Naive thymus-derived CD8-positive, alpha-beta T cell (primary cell): ENCODE measurements at regions not wholly inside any gene's neighbourhood (a gene's known extent, or its start where the extent isn't known, plus 50 kb on each side); places are given as distances from the start of the nearest gene placed in this dataset.

Source experiments
- ATAC-seq, 2 donors: fragments of 150-1000 bp; cut with Tn5 transposase in 1 of 2; sonication (Bioruptor Pico), chemical (Tn5 transposase) in 1 of 2; 1 replicate in 1 of 2; 2 replicates in 1 of 2; pipeline ENCODE4 v1.10.0; 2021; ENCODE audit warnings: mild to moderate bottlenecking in 2 of 2, moderate library complexity in 2 of 2
- POLR2A ChIA-PET: fragments of 350-600 bp; sonication (Branson Sonifier 250); formaldehyde crosslinking; loops from one replicate; lab custom pipeline; 2021; ENCODE audit warnings: antibody characterized with exemption; lab: Charles Lee
- DNase-seq, 10 donors: peaks; one replicate each; pipeline versions ENCODE4 v3.0.0 to v3.0.0-alpha.2; 2020 to 2022
- H3K27ac Mint-ChIP-seq, 10 donors: one replicate each; pipeline ENCODE4 v1.8.0; 2020 to 2022; ENCODE audit warnings: mild to moderate bottlenecking in 10 of 10, mixed read lengths in 10 of 10, moderate library complexity in 4 of 10, inconsistent platforms in 1 of 10
- H3K27me3 Mint-ChIP-seq, 5 donors: one replicate each; pipeline ENCODE4 v1.8.0; 2021 to 2022; ENCODE audit warnings: mixed read lengths in 5 of 5
- H3K36me3 Mint-ChIP-seq, 3 donors: one replicate each; pipeline ENCODE4 v1.8.0; 2020 to 2022; ENCODE audit warnings: mixed read lengths in 3 of 3, mild to moderate bottlenecking in 2 of 3, inconsistent platforms in 1 of 3
- H3K4me1 Mint-ChIP-seq, 4 donors: one replicate each; pipeline ENCODE4 v1.8.0; 2021 to 2022; ENCODE audit warnings: mixed read lengths in 4 of 4
- H3K4me3 Mint-ChIP-seq, 10 donors: one replicate each; pipeline ENCODE4 v1.8.0; 2020 to 2022; ENCODE audit warnings: mild to moderate bottlenecking in 10 of 10, mixed read lengths in 10 of 10, moderate library complexity in 6 of 10, inconsistent platforms in 1 of 10
- H3K9me3 Mint-ChIP-seq, 9 donors: one replicate each; pipeline ENCODE4 v1.8.0; 2020 to 2022; ENCODE audit warnings: mixed read lengths in 9 of 9, mild to moderate bottlenecking in 3 of 9, inconsistent platforms in 1 of 9, moderate library complexity in 1 of 9

DNA sequence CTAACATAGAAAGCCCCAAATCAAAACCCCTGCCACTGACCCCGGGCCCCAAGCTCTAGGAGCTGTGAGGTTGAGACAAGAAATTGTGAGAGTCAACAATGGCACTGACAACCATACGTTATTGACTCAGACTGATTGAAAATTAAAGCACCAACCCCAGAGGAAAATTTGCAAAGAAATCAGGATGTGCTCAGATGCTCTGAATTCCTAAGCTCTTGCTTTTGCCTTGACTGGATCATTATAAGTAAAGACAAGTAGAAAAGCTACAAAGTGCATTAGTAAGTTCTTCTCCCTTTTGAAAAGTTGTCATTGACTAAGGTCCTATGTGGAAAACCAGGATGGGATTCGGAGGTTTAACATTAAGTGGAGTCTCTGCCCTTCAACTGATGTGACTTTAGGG lies 130.2 kb downstream of the SAMD9 start:
- Mint-ChIP-seq H3K4me3 (no peak overlapping the region), H3K36me3 (no peaks in the 10 kb centered on the region)
- ATAC-seq: no peak

DNA sequence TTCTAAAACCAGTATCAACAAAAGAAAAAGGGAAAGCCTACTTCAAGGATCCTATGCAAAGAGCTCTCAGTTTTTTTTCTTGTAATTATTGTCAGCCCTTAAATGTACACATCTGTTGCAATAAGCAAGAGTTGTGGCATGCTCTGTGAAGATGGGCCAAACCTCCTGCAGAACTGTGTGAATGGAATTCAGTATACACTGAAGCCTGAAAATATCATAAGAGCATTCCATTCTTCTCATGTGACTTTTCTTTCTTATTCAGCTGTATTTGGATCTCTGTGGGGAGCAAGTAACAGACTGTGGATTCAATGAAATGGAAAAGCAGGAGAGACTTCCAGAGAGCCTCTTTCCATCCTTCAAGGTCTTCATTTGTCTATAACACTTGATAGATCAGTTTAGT lies 130.7 kb downstream of the SAMD9 start:
- no peak overlapping the region for H3K27ac Mint-ChIP-seq
- H3K27me3 Mint-ChIP-seq: peaks cover 0 to 7% (median 2%) of the 10 kb centered on the region in 5 donors
- ATAC-seq (no peak), DNase-seq (no peak)
- H3K4me1 Mint-ChIP-seq: no peaks in the 10 kb centered on the region
- peaks cover 0 to 2% (median 0%) of the 10 kb centered on the region in 9 donors for H3K9me3 Mint-ChIP-seq
- no peak overlapping the region for H3K4me3 Mint-ChIP-seq
- POLR2A ChIA-PET: no interaction called here
- H3K36me3 Mint-ChIP-seq: no peaks in the 10 kb centered on the region

More for the DNA sequence above, 130.2 kb downstream of the SAMD9 start:
- Mint-ChIP-seq H3K27me3 (peaks cover 0 to 7% (median 2%) of the 10 kb centered on the region in 5 donors), H3K9me3 (peaks cover 0 to 2% (median 0%) of the 10 kb centered on the region in 9 donors), H3K27ac (no peak overlapping the region), H3K4me1 (no peaks in the 10 kb centered on the region)
- POLR2A ChIA-PET: no interaction called here
- no peak for DNase-seq

DNA sequence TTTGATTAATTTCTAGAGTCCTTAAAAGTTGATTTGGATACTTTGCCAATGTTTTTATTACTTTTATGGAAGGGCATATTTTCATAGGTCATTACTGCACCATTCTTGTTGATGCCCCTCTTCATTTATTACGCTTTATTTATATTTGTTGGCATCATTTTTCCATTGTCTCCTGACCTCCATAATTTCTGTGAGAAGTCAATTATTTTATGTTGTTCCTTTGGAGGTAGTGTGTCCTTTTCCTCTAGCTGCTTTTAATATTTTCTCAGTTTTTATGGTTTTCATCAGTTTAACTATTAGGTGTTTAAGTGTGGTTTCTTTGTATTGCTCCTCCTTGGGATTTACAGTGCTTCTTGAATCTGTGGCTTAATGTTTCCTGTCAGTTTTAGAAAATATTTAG lies 134.9 kb downstream of the SAMD9 start:
- no peak for ATAC-seq
- Mint-ChIP-seq H3K9me3 (peaks cover 6 to 34% (median 22%) of the 10 kb centered on the region in 9 donors), H3K4me3 (no peak overlapping the region), H3K4me1 (no peaks in the 10 kb centered on the region), H3K27me3 (peaks cover 0 to 4% (median 0%) of the 10 kb centered on the region in 5 donors), H3K36me3 (peaks cover 0 to 17% (median 6%) of the 10 kb centered on the region in 3 donors), H3K27ac (no peak overlapping the region)
- DNase-seq: no peak
- POLR2A ChIA-PET: no interaction called here

DNA sequence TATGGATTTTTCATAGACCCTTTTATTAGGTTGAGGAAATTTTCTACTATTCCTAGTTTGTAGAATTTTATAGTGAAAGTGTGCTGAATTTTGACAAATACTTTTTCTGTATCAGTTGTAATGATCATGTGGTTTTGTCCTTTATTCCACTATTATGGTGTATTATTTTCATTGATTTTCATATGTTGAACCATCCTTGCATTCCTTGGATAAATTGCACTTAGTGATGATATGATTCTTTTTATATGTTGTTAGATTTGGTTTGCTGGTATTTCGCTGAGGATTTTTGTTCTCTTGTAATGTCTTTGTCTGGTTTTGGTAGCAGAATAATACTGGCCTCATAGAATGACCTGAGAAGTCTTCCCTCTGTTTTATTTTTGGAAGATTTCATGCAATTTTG lies 140.6 kb upstream of the CDK6 start:
- POLR2A ChIA-PET: no interaction called here
- H3K36me3 Mint-ChIP-seq: peaks cover 0 to 30% (median 9%) of the 10 kb centered on the region in 3 donors
- DNase-seq: no peak
- peaks cover 16 to 62% (median 40%) of the 10 kb centered on the region in 9 donors for H3K9me3 Mint-ChIP-seq
- no peak for ATAC-seq
- H3K4me1 Mint-ChIP-seq: no peaks in the 10 kb centered on the region
- no peak overlapping the region for H3K4me3 Mint-ChIP-seq
- peaks cover 0 to 5% (median 0%) of the 10 kb centered on the region in 5 donors for H3K27me3 Mint-ChIP-seq
- H3K27ac Mint-ChIP-seq: no peak overlapping the region

DNA sequence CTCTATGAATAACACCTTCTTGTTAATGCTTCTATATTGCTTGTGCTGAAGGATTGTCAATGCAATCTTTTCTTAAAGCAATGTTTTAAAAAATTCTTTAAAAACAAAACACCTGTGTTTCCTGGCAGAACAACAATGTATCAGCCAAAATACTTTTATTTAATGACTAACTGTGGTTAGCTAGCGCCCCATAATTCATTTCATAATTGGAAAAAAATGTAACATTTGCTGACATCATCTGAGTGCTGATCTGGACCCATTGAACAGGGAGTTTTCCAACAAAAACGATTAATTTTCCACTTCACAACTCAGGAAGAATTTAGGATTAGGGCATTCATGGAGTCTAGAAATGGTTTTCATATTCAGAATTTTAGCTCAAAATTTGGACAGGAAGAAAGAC lies 137.6 kb upstream of the CDK6 start:
- peaks cover 0 to 5% (median 2%) of the 10 kb centered on the region in 5 donors for H3K27me3 Mint-ChIP-seq
- POLR2A ChIA-PET: no interaction called here

DNA sequence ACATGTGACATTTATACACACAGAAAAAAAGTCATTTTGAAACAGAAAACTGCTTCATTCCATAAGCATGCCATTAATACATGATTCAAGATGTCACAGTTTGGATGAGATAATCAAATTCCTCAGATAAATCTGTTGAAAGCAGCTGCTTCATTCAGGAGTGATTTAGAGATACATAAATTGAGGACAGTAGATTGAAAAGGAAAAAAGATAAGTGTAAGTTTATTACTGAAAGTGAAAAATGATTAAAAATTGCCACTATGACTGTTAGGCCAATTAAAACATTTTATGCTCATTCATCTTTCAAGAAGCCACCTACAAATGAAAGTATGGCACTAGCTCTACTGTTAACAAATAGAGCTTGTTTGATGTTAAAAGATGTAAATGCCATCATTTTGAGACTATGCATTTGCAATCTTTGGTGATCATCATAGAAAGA lies 136.9 kb upstream of the CDK6 start:
- H3K4me1 Mint-ChIP-seq: no peaks in the 10 kb centered on the region
- peaks cover 0 to 5% (median 2%) of the 10 kb centered on the region in 5 donors for H3K27me3 Mint-ChIP-seq
- POLR2A ChIA-PET: no interaction called here

More for the DNA sequence above, 137.6 kb upstream of the CDK6 start:
- no peak for DNase-seq
- no peaks in the 10 kb centered on the region for H3K4me1 Mint-ChIP-seq
- H3K36me3 Mint-ChIP-seq: peaks cover 0 to 21% (median 3%) of the 10 kb centered on the region in 3 donors
- ATAC-seq: no peak
- H3K9me3 Mint-ChIP-seq: peaks cover 10 to 40% (median 29%) of the 10 kb centered on the region in 9 donors
- H3K4me3 Mint-ChIP-seq: no peak overlapping the region
- no peak overlapping the region for H3K27ac Mint-ChIP-seq

DNA sequence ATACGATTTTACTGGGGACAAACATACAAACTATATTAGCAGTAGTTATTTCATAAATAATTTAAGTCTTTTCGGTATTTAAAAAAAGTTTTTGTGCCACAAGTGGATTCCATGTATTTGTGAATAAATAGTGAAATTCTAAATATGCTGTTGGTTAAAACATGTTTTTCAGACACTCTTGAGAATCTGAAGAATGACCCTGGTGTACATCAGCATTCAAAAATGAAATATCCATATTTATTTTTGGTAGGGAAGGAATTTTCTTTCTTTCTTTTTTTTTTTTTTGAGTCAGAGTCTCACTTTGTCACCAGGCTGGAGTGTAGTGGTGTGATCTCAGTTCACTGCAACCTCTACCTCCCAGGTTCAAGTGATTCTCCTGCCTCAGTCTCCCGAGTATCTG lies 136.1 kb upstream of the CDK6 start:
- Mint-ChIP-seq H3K4me3 (no peak overlapping the region), H3K36me3 (peaks cover 0 to 9% (median 3%) of the 10 kb centered on the region in 3 donors), H3K27ac (no peak overlapping the region), H3K9me3 (peaks cover 0 to 24% (median 17%) of the 10 kb centered on the region in 9 donors), H3K27me3 (peaks cover 0 to 5% (median 2%) of the 10 kb centered on the region in 5 donors), H3K4me1 (no peaks in the 10 kb centered on the region)
- ATAC-seq (no peak), DNase-seq (no peak)
- POLR2A ChIA-PET: no interaction called here

More for the DNA sequence above, 136.9 kb upstream of the CDK6 start:
- H3K36me3 Mint-ChIP-seq: peaks cover 0 to 16% (median 3%) of the 10 kb centered on the region in 3 donors
- no peak overlapping the region for H3K4me3 Mint-ChIP-seq
- ATAC-seq: no peak
- peaks cover 3 to 33% (median 23%) of the 10 kb centered on the region in 9 donors for H3K9me3 Mint-ChIP-seq
- H3K27ac Mint-ChIP-seq: no peak overlapping the region
- DNase-seq: no peak

DNA sequence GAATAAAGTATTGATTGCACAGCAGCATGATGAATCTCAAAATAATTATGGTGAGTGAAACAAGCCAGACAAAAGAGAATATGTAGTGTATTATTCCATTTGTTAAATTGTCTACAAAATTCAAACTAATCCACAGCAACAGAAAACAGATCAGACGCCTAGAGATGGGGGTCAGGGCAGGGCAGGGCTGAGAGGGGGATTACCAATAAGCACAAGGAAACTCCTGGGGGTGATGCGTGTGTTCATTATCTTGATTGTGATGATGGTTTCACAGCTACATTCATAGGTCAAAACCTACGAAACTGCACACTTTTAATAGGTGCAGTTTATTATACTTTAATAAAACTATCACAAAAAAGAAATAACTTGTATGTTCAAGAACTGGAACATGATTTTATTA lies 132.7 kb upstream of the CDK6 start:
- Mint-ChIP-seq H3K4me1 (no peaks in the 10 kb centered on the region), H3K27me3 (peaks cover 0 to 2% (median 0%) of the 10 kb centered on the region in 5 donors), H3K9me3 (no peaks in the 10 kb centered on the region), H3K27ac (no peak overlapping the region), H3K36me3 (no peaks in the 10 kb centered on the region), H3K4me3 (no peak overlapping the region)
- DNase-seq (no peak), ATAC-seq (no peak)
- POLR2A ChIA-PET: no interaction called here

DNA sequence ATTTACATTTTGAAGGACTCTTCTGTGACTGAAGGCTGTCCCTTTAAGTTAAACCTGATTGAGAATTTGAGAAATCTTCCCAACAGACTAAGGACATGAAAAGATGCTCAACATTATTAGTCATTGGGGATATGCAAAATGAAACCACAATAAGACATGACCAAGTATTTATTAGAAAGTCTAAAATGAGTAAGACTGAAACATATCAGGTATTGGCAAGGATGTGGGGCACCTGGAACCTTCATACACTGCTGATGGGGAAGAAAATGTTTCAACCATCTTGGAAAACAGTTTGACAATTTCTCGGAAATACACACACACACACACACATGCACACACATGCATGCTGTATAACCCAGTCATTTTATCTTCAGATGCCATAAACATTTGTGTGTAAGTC lies 132.1 kb upstream of the CDK6 start:
- no peaks in the 10 kb centered on the region for H3K4me1 Mint-ChIP-seq
- POLR2A ChIA-PET: no interaction called here
- H3K27me3 Mint-ChIP-seq: peaks cover 0 to 2% (median 0%) of the 10 kb centered on the region in 5 donors
- H3K4me3 Mint-ChIP-seq: no peak overlapping the region
- no peaks in the 10 kb centered on the region for H3K36me3 Mint-ChIP-seq
- H3K27ac Mint-ChIP-seq: no peak overlapping the region
- ATAC-seq: no peak
- DNase-seq: no peak
- H3K9me3 Mint-ChIP-seq: no peaks in the 10 kb centered on the region

DNA sequence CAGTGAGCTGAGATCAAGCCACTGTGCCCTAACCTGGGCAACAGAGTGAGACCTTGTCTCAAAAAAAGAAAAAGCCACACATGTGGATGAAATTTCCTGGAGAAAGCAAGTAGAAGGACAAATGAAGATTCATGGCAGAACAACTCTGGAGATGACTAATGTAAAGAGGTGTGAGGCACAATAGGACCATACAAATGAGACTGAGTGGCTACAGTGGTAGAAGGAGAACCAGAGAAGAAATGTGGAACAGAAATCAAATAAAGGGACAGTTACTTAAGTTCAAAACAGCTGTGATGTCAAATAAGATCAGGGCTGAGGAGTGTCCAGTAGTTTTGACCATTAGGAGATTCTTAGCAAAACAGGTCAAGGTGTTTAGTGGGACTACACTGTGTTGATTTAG lies 130.9 kb upstream of the CDK6 start:
- Mint-ChIP-seq H3K27ac (no peak overlapping the region), H3K4me1 (no peaks in the 10 kb centered on the region), H3K36me3 (no peaks in the 10 kb centered on the region), H3K4me3 (no peak overlapping the region), H3K27me3 (peaks cover 0 to 3% (median 0%) of the 10 kb centered on the region in 5 donors), H3K9me3 (no peaks in the 10 kb centered on the region)
- POLR2A ChIA-PET: no interaction called here
- DNase-seq (no peak), ATAC-seq (no peak)

DNA sequence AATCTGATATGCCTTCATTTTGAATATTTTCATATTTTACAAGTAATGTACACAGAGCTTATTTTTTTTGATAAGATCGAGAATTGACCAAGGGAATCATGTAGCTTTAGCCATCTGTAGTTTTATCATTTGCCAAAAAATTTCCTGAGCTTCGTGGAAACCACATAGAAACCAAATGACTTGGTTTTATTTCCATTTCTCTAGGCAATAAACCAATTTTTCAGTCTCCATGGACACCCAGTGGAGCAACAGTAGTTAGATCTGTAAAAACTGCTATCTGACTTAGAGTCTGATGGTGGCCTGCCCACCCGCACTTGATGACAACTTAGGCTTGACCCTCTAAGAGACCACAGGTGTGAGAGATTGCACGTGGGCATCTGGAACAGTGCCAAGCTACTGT lies 127.8 kb upstream of the CDK6 start:
- no peaks in the 10 kb centered on the region for H3K36me3 Mint-ChIP-seq
- H3K27me3 Mint-ChIP-seq: peaks cover 0 to 2% (median 0%) of the 10 kb centered on the region in 5 donors
- no peak overlapping the region for H3K27ac Mint-ChIP-seq
- no peak overlapping the region for H3K4me3 Mint-ChIP-seq
- H3K9me3 Mint-ChIP-seq: peaks cover 0 to 5% (median 0%) of the 10 kb centered on the region in 9 donors
- no peak for ATAC-seq
- POLR2A ChIA-PET: interaction anchor here (0.7 kb wide), 1 partner anchor 131 kb away, joined by 3 read pairs; no protein-coding TSS in a partner anchor
- H3K4me1 Mint-ChIP-seq: no peaks in the 10 kb centered on the region
- no peak for DNase-seq

DNA sequence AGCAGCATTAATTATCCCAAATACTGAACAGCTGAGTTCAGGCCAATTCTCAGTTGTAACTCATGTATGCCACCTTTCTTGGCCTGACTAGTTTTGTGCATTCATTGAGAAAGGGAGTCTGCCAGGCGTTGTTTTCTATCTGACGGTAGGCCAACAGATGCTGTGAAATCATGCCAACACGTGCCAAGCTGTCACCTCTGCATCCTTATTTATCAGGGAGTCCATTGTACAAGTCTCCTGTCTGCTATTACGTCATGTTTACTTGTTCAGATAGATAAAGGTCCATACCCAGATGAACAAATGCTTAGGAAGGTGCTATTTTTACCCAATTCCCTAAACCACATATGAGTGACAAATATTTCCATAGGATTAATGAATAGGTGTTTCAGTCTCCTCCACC lies 127.2 kb upstream of the CDK6 start:
- peaks cover 0 to 2% (median 0%) of the 10 kb centered on the region in 5 donors for H3K27me3 Mint-ChIP-seq
- POLR2A ChIA-PET: no interaction called here
- H3K36me3 Mint-ChIP-seq: no peaks in the 10 kb centered on the region
- H3K4me1 Mint-ChIP-seq: no peaks in the 10 kb centered on the region
- no peak for ATAC-seq
- DNase-seq: no peak
- peaks cover 0 to 5% (median 0%) of the 10 kb centered on the region in 9 donors for H3K9me3 Mint-ChIP-seq
- no peak overlapping the region for H3K27ac Mint-ChIP-seq
- no peak overlapping the region for H3K4me3 Mint-ChIP-seq

DNA sequence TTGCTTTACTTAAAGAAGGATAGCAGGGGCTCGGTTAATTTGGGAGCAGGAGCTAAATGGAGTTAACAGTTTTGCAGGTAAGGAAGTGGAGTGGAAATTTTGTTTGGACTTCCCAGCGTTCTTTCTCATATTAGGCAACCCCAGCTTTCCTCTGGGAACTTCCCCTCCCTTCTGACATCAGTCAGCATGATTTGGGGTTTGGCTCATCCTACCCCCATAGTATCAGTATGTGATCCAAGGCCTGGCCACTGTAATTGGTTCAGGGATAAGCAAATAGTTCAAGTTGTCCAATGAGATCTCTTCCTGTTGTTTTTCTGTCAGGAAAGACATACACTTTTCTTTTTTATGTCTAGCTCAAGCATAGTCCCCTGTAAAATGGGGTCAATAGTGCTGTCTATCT lies 125.6 kb upstream of the CDK6 start:
- ATAC-seq: no peak
- Mint-ChIP-seq H3K4me1 (no peaks in the 10 kb centered on the region), H3K9me3 (peaks cover 0 to 14% (median 6%) of the 10 kb centered on the region in 9 donors), H3K27ac (no peak overlapping the region), H3K27me3 (peaks cover 0 to 3% (median 0%) of the 10 kb centered on the region in 5 donors), H3K36me3 (peaks cover 0 to 4% (median 0%) of the 10 kb centered on the region in 3 donors), H3K4me3 (no peak overlapping the region)
- POLR2A ChIA-PET: no interaction called here
- no peak for DNase-seq

DNA sequence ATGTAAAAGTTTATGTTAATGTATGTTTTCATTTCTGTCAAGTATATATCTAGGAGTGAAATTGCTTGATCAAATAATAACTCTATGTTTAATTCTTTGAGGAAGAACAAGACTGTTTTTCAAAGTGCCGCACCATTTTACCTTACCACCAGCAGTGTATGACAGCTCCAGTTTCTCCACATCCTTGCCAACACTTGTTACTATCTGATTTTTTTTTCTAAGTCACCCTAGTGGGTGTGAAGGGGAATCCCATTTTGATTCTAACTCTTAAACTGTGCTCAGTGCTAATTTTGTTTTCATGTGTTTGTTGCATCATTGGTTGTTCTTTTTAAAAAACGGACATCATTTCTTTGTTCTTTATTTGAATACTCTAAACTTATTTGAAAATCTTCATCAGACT lies 120.2 kb upstream of the CDK6 start:
- Mint-ChIP-seq H3K36me3 (peaks cover 0 to 14% (median 6%) of the 10 kb centered on the region in 3 donors), H3K9me3 (peaks cover 0 to 25% (median 13%) of the 10 kb centered on the region in 9 donors), H3K4me3 (no peak overlapping the region), H3K27me3 (peaks cover 0 to 3% (median 0%) of the 10 kb centered on the region in 5 donors), H3K27ac (no peak overlapping the region), H3K4me1 (no peaks in the 10 kb centered on the region)
- DNase-seq: no peak
- no peak for ATAC-seq
- POLR2A ChIA-PET: no interaction called here
